ENCODE measurements at regions not wholly inside any gene's neighbourhood (a gene's known extent, or its start where the extent isn't known, plus 50 kb on each side); places are given as distances from the start of the nearest gene placed in this dataset.

GRCh38 chr16:73531021-73531420 lies 483.1 kb upstream of the ZFHX3 start:
- no peak overlapping the region for H3K27ac ChIP-seq (ENCODE audit: low read depth)
- no peak overlapping the region for H3K4me3 ChIP-seq
- H3K36me3 Mint-ChIP-seq (ENCODE audit: low read depth): 0 out of 3 replicates have a peak, but pooled peaks cover 3% of the 10 kb centered on the region
- H4K20me1 ChIP-seq (replicated peaks; ENCODE audit: insufficient read depth): no peaks in the 10 kb centered on the region
- ATAC-seq (no peak), DNase-seq (ENCODE audit: low spot score) (no peak)
- peaks cover 23% of the 10 kb centered on the region; the same call in 1 of the 2 replicates for H3K9me2 ChIP-seq (ENCODE audit: insufficient read depth)
- peaks cover 6% of the 10 kb centered on the region for H3K9me3 Mint-ChIP-seq
- H3K4me1 ChIP-seq (ENCODE audit: insufficient read depth): no peaks in the 10 kb centered on the region
- H3K79me2 ChIP-seq (replicated peaks; ENCODE audit: insufficient read depth): no peaks in the 10 kb centered on the region
- H2AFZ ChIP-seq: no peak overlapping the region
- no peaks in the 10 kb centered on the region for H3F3A ChIP-seq (replicated peaks; ENCODE audit: low read depth)
- no peaks in the 10 kb centered on the region for H3K4me1 Mint-ChIP-seq
- TF ChIP-seq CREB1 (CRISPR knock-in tag; IDR thresholded peaks at IDR 0.05; ENCODE audit: low read depth): no peak
- TF ChIP-seq REST (IDR thresholded peaks at IDR 0.05; ENCODE audit: unreplicated experiment): no peak
- no peak for TF ChIP-seq ETS1 (IDR thresholded peaks at IDR 0.05)
- no peak for TF ChIP-seq ZNF331 (CRISPR knock-in tag; IDR thresholded peaks at IDR 0.05; ENCODE audit: low read depth)
- TF ChIP-seq EZH2phosphoT487 (IDR thresholded peaks at IDR 0.05; ENCODE audit: unreplicated experiment): no peak
- no peak overlapping the region for H3K4me3 Mint-ChIP-seq
- no peaks in the 10 kb centered on the region for H3K27me3 ChIP-seq (ENCODE audit: insufficient read depth)
- H3K36me3 ChIP-seq (ENCODE audit: insufficient read depth): no peaks in the 10 kb centered on the region
- no peak overlapping the region for H3K4me2 ChIP-seq
- H3K27ac Mint-ChIP-seq: no peak overlapping the region
- H3K27me3 Mint-ChIP-seq (ENCODE audit: insufficient read depth, low read depth, poor library complexity): no peaks in the 10 kb centered on the region

GRCh38 chr16:73530529-73530928 lies 482.6 kb upstream of the ZFHX3 start:
- Histone ChIP-seq H2AFZ (no peak overlapping the region), H3K27ac (ENCODE audit: low read depth) (no peak overlapping the region), H3K9me2 (ENCODE audit: insufficient read depth) (peaks cover 26% of the 10 kb centered on the region), H3K36me3 (ENCODE audit: insufficient read depth) (no peaks in the 10 kb centered on the region), H3K4me1 (ENCODE audit: insufficient read depth) (no peaks in the 10 kb centered on the region), H3K27me3 (ENCODE audit: insufficient read depth) (no peaks in the 10 kb centered on the region), H3K4me3 (no peak overlapping the region), H4K20me1 (replicated peaks; ENCODE audit: insufficient read depth) (no peaks in the 10 kb centered on the region), H3F3A (replicated peaks; ENCODE audit: low read depth) (no peaks in the 10 kb centered on the region), H3K4me2 (no peak overlapping the region), H3K79me2 (replicated peaks; ENCODE audit: insufficient read depth) (no peaks in the 10 kb centered on the region)
- ATAC-seq (no peak), DNase-seq (ENCODE audit: low spot score) (no peak)
- Mint-ChIP-seq H3K4me1 (no peaks in the 10 kb centered on the region), H3K9me3 (peaks cover 6% of the 10 kb centered on the region), H3K27me3 (ENCODE audit: insufficient read depth, low read depth, poor library complexity) (no peaks in the 10 kb centered on the region), H3K36me3 (ENCODE audit: low read depth) (0 out of 3 replicates have a peak, but pooled peaks cover 3% of the 10 kb centered on the region), H3K27ac (no peak overlapping the region), H3K4me3 (no peak overlapping the region)
- TF ChIP-seq EZH2 (IDR thresholded peaks at IDR 0.05; ENCODE audit: low read depth, unreplicated experiment): no peak
- TF ChIP-seq CTCF (conservative IDR thresholded peaks at IDR 0.05; ENCODE audit: low read depth in 2 of 2): no peak
- no peak for TF ChIP-seq EZH2phosphoT487 (IDR thresholded peaks at IDR 0.05; ENCODE audit: unreplicated experiment)
- no peak for TF ChIP-seq POLR2AphosphoS5 (IDR thresholded peaks at IDR 0.05; ENCODE audit: low read depth)
- TF ChIP-seq ZNF114 (CRISPR knock-in tag; IDR thresholded peaks at IDR 0.05): no peak
- TF ChIP-seq NANOG (IDR thresholded peaks at IDR 0.05; ENCODE audit: borderline replicate concordance): no peak
- TF ChIP-seq REST (IDR thresholded peaks at IDR 0.05; ENCODE audit: unreplicated experiment): no peak
